HCT116 (cell line): ENCODE measurements at regions not wholly inside any gene's neighbourhood (a gene's known extent, or its start where the extent isn't known, plus 50 kb on each side); places are given as distances from the start of the nearest gene placed in this dataset.

Source experiments
- CEBPB ChIP-seq: IDR thresholded peaks from 2 replicates; pipeline ENCODE4 v1.6.1; 2012; ENCODE audit warnings: low read depth
- ELF1 ChIP-seq: IDR thresholded peaks from 2 replicates; pipeline ENCODE4 v1.6.1; 2012; ENCODE audit warnings: low read depth, borderline replicate concordance
- EZH2 ChIP-seq: fragments of 200-600 bp; sonication (generic); IDR thresholded peaks from 2 replicates; pipeline ENCODE4 v1.6.1; 2017; ENCODE audit warnings: antibody characterized with exemption, mixed run types
- EZH2phosphoT487 ChIP-seq: fragments of 200-600 bp; IDR thresholded peaks from 2 replicates; pipeline ENCODE4 v1.6.1; 2018; ENCODE audit warnings: antibody characterized with exemption, borderline replicate concordance
- POLR2A ChIP-seq: IDR thresholded peaks from 2 replicates; pipeline ENCODE4 v1.7.0; 2011; ENCODE audit warnings: borderline replicate concordance; ENCODE audit not compliant: insufficient read depth, insufficient read length; ENCODE audit errors: extremely low read depth
- POLR2AphosphoS5 ChIP-seq: IDR thresholded peaks from 2 replicates; pipeline ENCODE4 v1.6.1; 2011; ENCODE audit warnings: mild to moderate bottlenecking, low read depth, low read length, moderate library complexity
- SRF ChIP-seq: IDR thresholded peaks from 2 replicates; pipeline ENCODE4 v1.6.1; 2012; ENCODE audit warnings: low read depth
- ZFX ChIP-seq: fragments of 450-650 bp; IDR thresholded peaks from 2 replicates; pipeline ENCODE4 v1.6.1; 2017
- TF ChIP-seq, protein P1 (sequence below), 3 experiments: fragments of 200-600 bp in 1 of 3; sonication (generic) in 1 of 3; IDR thresholded peaks in 2 of 3; conservative IDR thresholded peaks in 1 of 3; 2 replicates each; pipeline ENCODE4 v1.5.1; 2012 to 2017; ENCODE audit warnings: low read depth in 2 of 3, low read length in 2 of 3, antibody characterized with exemption in 1 of 3, borderline replicate concordance in 1 of 3, control low read depth in 1 of 3, mild to moderate bottlenecking in 1 of 3, mixed read lengths in 1 of 3, mixed run types in 1 of 3, moderate library complexity in 1 of 3; ENCODE audit not compliant: insufficient read depth in 1 of 3
- TF ChIP-seq, protein P2 (sequence below): IDR thresholded peaks from 2 replicates; pipeline ENCODE4 v1.6.1; 2011; ENCODE audit warnings: mild to moderate bottlenecking, low read length, moderate library complexity; ENCODE audit not compliant: insufficient replicate concordance; ENCODE audit errors: extremely low read depth

DNA sequence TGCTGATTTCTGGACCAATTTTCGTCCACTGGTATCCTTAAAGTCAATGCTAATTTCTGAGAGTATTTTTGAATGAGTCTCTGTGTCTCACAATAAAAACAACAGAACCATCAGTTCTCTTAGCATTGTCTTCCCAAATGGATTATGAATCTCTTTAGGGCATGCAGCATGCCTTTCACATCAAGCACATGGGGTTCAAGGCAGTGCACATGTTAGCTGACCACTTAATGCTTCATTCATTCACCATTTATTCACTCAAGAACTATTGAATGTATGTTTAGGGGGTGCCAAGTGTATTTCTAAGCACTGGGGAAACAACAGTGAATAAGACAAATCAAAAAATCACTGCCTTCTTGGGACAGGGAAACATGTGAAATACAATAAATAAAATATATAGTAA lies 126.7 kb upstream of the SLC44A3 start:
- TF ChIP-seq, protein P1, sequence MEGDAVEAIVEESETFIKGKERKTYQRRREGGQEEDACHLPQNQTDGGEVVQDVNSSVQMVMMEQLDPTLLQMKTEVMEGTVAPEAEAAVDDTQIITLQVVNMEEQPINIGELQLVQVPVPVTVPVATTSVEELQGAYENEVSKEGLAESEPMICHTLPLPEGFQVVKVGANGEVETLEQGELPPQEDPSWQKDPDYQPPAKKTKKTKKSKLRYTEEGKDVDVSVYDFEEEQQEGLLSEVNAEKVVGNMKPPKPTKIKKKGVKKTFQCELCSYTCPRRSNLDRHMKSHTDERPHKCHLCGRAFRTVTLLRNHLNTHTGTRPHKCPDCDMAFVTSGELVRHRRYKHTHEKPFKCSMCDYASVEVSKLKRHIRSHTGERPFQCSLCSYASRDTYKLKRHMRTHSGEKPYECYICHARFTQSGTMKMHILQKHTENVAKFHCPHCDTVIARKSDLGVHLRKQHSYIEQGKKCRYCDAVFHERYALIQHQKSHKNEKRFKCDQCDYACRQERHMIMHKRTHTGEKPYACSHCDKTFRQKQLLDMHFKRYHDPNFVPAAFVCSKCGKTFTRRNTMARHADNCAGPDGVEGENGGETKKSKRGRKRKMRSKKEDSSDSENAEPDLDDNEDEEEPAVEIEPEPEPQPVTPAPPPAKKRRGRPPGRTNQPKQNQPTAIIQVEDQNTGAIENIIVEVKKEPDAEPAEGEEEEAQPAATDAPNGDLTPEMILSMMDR (IDR thresholded peaks at IDR 0.05 in 2 of 3, conservative IDR thresholded peaks at IDR 0.05 in 1 of 3; ENCODE audit: borderline replicate concordance in 1 of 3, insufficient read depth in 1 of 3, low read depth in 2 of 3, low read length in 2 of 3): no peak
- no peak for TF ChIP-seq SRF
- TF ChIP-seq ZFX: no peak
- TF ChIP-seq POLR2A: no peak
- TF ChIP-seq, protein P2, sequence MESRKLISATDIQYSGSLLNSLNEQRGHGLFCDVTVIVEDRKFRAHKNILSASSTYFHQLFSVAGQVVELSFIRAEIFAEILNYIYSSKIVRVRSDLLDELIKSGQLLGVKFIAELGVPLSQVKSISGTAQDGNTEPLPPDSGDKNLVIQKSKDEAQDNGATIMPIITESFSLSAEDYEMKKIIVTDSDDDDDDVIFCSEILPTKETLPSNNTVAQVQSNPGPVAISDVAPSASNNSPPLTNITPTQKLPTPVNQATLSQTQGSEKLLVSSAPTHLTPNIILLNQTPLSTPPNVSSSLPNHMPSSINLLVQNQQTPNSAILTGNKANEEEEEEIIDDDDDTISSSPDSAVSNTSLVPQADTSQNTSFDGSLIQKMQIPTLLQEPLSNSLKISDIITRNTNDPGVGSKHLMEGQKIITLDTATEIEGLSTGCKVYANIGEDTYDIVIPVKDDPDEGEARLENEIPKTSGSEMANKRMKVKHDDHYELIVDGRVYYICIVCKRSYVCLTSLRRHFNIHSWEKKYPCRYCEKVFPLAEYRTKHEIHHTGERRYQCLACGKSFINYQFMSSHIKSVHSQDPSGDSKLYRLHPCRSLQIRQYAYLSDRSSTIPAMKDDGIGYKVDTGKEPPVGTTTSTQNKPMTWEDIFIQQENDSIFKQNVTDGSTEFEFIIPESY: no peak
- no peak for TF ChIP-seq ELF1
- TF ChIP-seq CEBPB: no peak
- TF ChIP-seq EZH2phosphoT487: no peak
- no peak for TF ChIP-seq EZH2
- no peak for TF ChIP-seq POLR2AphosphoS5
